Mesenteric fat pad (tissue), 1 donor: ENCODE measurements at regions not wholly inside any gene's neighbourhood (a gene's known extent, or its start where the extent isn't known, plus 50 kb on each side); places are given as distances from the start of the nearest gene placed in this dataset.

Experiments
- DNase-seq: peaks from one replicate; pipeline ENCODE4 v3.0.0-alpha.2; 2020; ENCODE audit warnings: low spot score
- donor health status: DM: yes; HTN: yes; CAD: no.

DNA sequence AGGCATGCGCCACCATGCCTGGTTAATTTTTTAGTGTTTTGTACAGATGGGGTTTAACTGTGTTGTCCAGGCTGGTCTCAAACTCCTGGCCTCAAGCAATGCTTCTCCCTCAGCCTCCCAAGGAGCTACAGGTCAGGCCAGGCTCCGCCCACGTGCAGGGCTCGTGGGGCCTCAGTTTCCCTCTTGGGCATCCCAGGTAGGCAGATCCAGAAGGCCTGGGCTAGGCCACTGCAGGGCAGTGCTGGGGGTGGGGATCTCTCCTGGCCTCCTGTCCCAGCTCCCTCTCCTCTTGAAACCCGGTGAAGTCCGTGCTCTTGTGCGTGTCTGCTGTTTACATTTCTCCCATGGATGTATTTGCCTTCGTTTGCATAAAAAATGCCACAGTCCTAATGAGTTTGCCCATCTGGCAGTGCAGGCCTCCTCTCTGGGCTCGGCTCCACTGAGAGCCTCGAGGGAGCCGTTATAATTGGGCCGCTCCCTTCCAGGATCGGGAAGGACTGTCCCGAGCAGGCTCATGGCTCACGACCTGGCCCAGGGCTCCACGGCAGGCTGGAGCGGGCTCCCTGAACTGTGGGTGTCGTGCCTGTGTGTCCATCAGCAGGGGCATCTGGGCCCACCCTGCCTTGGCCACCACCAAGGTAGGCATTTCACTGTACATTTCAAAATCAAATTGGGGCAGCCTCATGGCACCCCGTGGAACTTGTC lies 52.6 kb upstream of the RUFY1 start:
- DNase-seq = no peak

DNA sequence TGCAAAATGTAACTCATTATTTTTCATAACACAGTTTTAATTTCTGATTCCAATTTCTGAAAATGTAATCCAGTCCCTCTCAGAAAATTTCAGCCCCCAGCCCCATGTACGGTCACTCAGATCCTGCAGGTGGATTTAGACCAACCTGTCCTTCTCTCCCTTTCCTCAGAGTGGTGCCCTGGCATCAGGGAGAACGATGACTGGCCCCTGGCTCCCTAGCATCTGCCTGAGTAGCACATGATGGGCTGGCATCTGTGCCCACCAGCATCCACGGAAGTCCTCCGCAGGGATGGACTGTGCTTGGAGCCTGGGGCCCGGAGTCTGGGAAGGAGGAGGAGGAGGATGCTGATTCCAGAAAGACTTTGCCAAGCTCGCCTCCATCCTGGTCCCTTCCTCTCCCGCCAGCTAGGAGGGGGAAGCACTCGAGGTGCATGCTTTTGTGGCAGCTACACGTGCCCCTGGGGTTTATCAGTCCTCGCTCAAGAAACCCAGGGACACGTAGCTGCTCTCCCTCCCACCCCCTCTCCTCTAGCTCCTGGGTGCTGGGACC lies 54.4 kb upstream of the RUFY1 start:
- DNase-seq = no peak

- DNase-seq = no peak
Observed at GRCh38 chr5:179494774-179495526, 55.4 kb upstream of the RUFY1 start.

GRCh38 chr5:179488975-179489374 lies 61.4 kb upstream of the RUFY1 start:
- no peak for DNase-seq

- DNase-seq = no peak
Observed at GRCh38 chr5:179488491-179488890, 61.9 kb upstream of the RUFY1 start.

GRCh38 chr5:179487145-179487544 lies 63.2 kb upstream of the RUFY1 start:
- DNase-seq = no peak

DNA sequence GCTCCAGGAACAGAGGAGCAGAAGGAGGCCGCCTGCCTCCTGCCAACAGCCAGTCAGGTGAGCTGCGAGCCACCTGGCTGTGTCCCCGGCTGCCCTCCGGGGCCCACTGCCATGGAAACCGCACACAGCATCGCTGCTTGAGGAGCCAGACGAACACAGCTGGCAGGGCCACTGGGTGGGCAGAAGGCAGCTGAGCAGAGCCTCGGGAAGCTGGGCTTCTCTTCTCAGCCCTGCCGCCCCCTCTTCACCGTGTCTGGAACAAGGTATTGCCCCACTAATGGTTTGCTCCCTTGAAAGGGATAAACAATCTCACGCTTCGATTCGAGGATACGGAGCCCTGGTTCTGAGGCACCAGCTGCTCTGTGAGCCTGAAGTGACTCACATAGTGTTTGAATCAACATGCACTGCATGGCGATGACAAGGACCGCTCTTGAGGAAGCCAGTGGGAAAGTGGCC lies 63.7 kb upstream of the RUFY1 start:
- no peak for DNase-seq

GRCh38 chr5:179485845-179486575 lies 64.3 kb upstream of the RUFY1 start:
- no peak for DNase-seq

DNA sequence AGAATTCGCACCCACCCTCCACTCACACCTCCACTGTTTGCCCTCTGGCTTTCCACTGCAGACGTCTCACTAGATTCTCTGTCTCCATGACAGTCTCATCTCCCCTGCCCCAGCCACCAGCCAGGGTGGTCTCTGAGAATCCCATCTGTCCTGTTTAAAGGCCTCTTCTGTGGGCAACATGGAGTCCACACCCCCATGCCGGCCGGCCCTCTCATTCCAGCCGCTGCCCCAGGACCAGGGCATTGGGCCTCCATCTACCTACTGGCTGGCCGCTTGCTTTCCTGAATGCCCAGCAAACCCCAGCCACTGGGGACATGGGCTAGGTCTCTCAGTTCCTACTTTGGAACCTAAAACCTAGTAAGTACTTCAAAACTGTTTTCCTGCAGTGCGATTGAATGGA lies 65.6 kb upstream of the RUFY1 start:
- DNase-seq = no peak

DNA sequence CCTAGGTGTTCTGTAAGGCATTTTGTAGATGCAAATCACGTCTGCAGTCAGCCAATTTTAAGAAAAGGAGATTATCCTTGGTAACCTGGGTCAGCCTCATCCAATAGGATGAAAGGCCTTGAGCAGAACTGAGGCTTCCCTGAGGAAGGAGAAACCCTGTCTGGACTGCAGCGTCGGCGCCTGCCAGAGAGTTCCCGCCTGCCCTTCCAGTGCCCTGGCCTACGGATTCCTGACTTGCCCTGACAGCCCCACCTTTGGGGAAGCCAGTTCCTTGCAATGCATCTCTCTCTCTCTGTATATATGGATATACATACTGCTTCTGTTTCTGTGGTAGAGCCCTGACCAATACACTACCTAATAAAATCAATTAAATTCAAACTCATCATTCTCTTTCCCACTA lies 66.2 kb upstream of the RUFY1 start:
- DNase-seq = no peak

DNA sequence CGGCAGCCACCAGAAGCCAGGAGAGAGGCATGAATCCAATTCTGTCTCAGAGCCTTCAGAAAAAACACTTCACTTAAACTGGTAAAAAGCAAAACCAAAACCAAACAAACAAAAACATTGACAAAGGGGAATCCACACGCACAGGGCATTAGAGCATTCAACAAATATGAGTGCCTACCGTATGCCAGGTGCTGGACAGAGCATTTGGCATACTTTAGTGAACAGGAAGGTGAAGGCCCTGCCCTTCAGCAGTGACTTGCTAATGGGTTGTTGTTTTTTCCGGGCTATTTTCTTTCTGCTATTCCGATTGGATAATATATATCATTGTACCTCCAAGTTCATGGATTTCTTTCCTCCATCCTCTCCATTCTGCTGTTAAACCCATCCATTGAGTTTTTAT lies 71.7 kb upstream of the RUFY1 start:
- DNase-seq = no peak

DNA sequence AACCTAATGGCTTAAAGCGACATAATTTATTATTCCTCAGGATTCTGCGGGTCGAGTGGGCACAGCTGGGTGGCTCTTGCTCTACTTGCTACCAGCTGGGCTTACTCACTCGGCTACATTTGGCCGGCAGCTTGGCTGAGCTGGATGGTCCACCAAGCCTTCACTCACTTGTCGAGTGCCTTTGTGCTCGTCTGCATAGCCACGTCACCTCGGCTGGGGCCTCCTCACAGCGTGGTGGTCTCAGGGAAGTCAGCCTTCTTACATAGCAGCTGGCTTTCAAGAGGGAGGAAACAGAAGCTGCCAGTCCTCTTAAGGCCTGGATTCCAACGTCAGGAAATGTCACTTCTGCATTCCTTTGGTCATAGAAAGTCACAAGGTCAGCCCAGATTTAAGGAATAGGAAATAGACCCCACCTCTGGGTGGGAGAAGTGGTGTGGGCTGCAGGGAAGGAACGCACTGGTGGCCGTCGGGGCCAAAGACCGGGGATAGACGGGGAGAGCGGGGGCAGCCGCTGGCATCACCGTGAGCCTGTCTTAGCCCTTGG lies 75.1 kb upstream of the RUFY1 start:
- DNase-seq = no peak

DNA sequence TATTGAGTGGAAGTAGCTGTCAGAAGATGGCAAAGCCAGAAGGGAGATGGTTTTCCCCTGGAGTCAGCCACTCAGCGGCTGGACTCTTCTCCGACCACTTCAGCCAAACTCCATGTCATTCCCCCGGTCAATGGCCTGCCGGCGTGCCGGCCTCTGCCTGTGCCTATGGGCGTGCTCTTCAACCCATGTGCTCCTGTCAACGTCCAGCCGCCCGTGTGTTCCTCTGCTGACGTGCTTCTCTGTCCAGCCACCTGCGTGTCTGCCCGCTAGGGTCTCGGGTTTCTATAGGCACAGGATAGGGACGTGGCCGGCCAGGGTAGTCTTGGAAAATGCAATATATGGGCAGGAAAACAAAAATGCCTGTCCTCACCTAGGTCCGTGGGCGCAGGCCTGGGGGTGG lies 77.7 kb upstream of the RUFY1 start:
- DNase-seq = no peak

DNA sequence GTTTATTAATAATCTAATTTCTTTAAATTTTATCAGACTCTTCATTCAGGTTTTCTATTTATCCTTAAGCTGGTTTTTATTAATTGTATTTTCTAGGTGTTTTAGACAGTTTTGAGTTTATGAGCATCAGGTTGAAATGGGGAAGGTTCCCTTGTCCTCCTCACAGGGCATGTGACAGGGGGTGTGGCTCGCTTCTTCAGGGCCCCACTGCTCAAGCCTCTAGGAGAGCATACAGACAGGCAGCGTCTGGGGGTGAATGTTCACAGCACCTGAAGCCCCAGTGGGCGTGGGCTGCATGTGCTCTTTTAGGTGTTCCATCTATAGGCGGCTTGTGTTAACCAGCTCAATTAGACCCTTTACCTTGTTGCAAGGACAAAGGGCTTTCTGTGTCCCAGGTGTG lies 78.2 kb upstream of the RUFY1 start:
- no peak for DNase-seq

GRCh38 chr5:179470201-179470600 lies 80.2 kb upstream of the RUFY1 start:
- no peak for DNase-seq

DNA sequence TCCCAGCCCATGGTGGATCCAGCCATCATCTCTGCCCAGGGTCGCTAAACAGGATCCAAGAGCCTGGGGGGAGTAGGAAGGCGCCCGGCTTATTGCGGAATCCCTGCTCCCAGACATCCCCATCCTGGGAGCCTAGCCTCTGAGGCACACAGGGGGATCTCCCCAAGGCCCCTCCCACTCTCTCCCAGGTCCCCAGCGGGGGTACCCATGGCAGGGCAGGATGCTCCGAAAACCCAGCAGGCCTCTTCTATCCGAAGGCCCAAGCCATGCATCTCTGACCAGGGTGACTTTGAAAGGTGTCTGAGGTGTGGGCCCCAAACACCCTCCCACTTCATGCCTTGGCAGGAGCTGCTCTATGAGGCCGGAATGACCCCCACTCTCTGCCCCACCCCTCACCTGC lies 81.7 kb upstream of the RUFY1 start:
- no peak for DNase-seq

- DNase-seq = no peak
Observed at GRCh38 chr5:179467441-179467840, 82.9 kb upstream of the RUFY1 start.

GRCh38 chr5:179464631-179465030 lies 85.7 kb upstream of the RUFY1 start:
- no peak for DNase-seq

GRCh38 chr5:179462040-179462439 lies 88.3 kb upstream of the RUFY1 start:
- DNase-seq = no peak

- DNase-seq = no peak
Observed at GRCh38 chr5:179461576-179461975, 88.8 kb upstream of the RUFY1 start.

DNA sequence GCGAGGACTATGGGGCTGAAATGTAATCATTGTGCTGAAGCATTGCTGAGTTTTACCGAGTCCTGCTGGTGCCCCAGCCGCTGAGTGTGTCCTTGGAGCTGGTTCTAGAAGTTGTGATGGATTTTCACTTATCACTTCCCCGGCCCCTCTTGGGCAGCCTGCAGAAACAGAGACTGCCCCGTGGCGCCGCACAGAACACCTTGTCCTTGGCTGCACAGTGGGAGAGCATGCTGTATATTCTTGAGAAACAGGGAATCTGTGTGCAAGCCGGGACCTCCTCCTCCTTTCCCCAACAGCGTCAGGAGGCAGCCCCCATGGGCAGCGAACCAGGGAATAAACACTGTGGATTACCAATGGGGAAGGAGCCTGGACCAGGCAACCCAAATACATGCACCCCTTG lies 90.6 kb upstream of the RUFY1 start:
- no peak for DNase-seq

- no peak for DNase-seq
Observed at GRCh38 chr5:179457612-179458011, 92.7 kb upstream of the RUFY1 start.
